ENCODE measurements at regions not wholly inside any gene's neighbourhood (a gene's known extent, or its start where the extent isn't known, plus 50 kb on each side); places are given as distances from the start of the nearest gene placed in this dataset.

- no peak for TF ChIP-seq CTCF (IDR thresholded peaks at IDR 0.05; ENCODE audit: borderline replicate concordance, extremely low read depth, insufficient read depth)
- no peaks in the 10 kb centered on the region for H3K36me3 ChIP-seq (ENCODE audit: control insufficient read depth in 2 of 3, insufficient read depth in 3 of 3, low read length in 3 of 3)
- no peak overlapping the region for H3K27ac ChIP-seq (ENCODE audit: low read depth in 2 of 2, low read length in 2 of 2)
- intact Hi-C loops (cut with DNase I): no loop called here
- DNase-seq (no peak), FAIRE-seq (no peak)
- no peaks in the 10 kb centered on the region for H3K4me1 ChIP-seq (ENCODE audit: control insufficient read depth in 2 of 3, insufficient read depth in 2 of 3, low read depth in 1 of 3, low read length in 3 of 3)
- no peaks in the 10 kb centered on the region for H3K27me3 ChIP-seq (ENCODE audit: control insufficient read depth, insufficient read depth, low read length)
- H3K4me3 ChIP-seq (ENCODE audit: low read length in 3 of 3): no peak overlapping the region
- no peak overlapping the region for H3K9ac ChIP-seq (ENCODE audit: low read length in 3 of 3)
- H3K9me3 ChIP-seq (ENCODE audit: control insufficient read depth in 2 of 3, insufficient read depth in 1 of 3, low read length in 3 of 3): no peaks in the 10 kb centered on the region
These were observed 213.1 kb upstream of the FLRT2 start for GRCh38 chr14:85316701-85317410.

GRCh38 chr14:85317491-85318021 is 212.4 kb upstream of the FLRT2 start:
- no peak overlapping the region for H3K27ac ChIP-seq (ENCODE audit: low read depth in 2 of 2, low read length in 2 of 2)
- H3K9ac ChIP-seq (ENCODE audit: low read length in 3 of 3): no peak overlapping the region
- DNase-seq (no peak), FAIRE-seq (no peak)
- H3K36me3 ChIP-seq (ENCODE audit: control insufficient read depth in 2 of 3, insufficient read depth in 3 of 3, low read length in 3 of 3): no peaks in the 10 kb centered on the region
- no peaks in the 10 kb centered on the region for H3K27me3 ChIP-seq (ENCODE audit: control insufficient read depth, insufficient read depth, low read length)
- no peak for TF ChIP-seq CTCF (IDR thresholded peaks at IDR 0.05; ENCODE audit: borderline replicate concordance, extremely low read depth, insufficient read depth)
- intact Hi-C loops (cut with DNase I): no loop called here
- H3K9me3 ChIP-seq (ENCODE audit: control insufficient read depth in 2 of 3, insufficient read depth in 1 of 3, low read length in 3 of 3): no peaks in the 10 kb centered on the region
- H3K4me3 ChIP-seq (ENCODE audit: low read length in 3 of 3): no peak overlapping the region
- no peaks in the 10 kb centered on the region for H3K4me1 ChIP-seq (ENCODE audit: control insufficient read depth in 2 of 3, insufficient read depth in 2 of 3, low read depth in 1 of 3, low read length in 3 of 3)

- H3K36me3 ChIP-seq (ENCODE audit: control insufficient read depth in 2 of 3, insufficient read depth in 3 of 3, low read length in 3 of 3): no peaks in the 10 kb centered on the region
- no peak overlapping the region for H3K27ac ChIP-seq (ENCODE audit: low read depth in 2 of 2, low read length in 2 of 2)
- DNase-seq (no peak), FAIRE-seq (no peak)
- H3K9ac ChIP-seq (ENCODE audit: low read length in 3 of 3): no peak overlapping the region
- no peaks in the 10 kb centered on the region for H3K4me1 ChIP-seq (ENCODE audit: control insufficient read depth in 2 of 3, insufficient read depth in 2 of 3, low read depth in 1 of 3, low read length in 3 of 3)
- no peak for TF ChIP-seq CTCF (IDR thresholded peaks at IDR 0.05; ENCODE audit: borderline replicate concordance, extremely low read depth, insufficient read depth)
- H3K4me3 ChIP-seq (ENCODE audit: low read length in 3 of 3): no peak overlapping the region
- intact Hi-C loops (cut with DNase I): no loop called here
- no peaks in the 10 kb centered on the region for H3K9me3 ChIP-seq (ENCODE audit: control insufficient read depth in 2 of 3, insufficient read depth in 1 of 3, low read length in 3 of 3)
- no peaks in the 10 kb centered on the region for H3K27me3 ChIP-seq (ENCODE audit: control insufficient read depth, insufficient read depth, low read length)
These were observed 210.8 kb upstream of the FLRT2 start for GRCh38 chr14:85319101-85319500.

Data from kidney (tissue), 13 donors.